Vagina (tissue), 2 donors: ENCODE measurements at regions not wholly inside any gene's neighbourhood (a gene's known extent, or its start where the extent isn't known, plus 50 kb on each side); places are given as distances from the start of the nearest gene placed in this dataset.
A peak's percentile ranks its signal among the peaks of the same experiment; 100 is the strongest.

Source experiments
- DNase-seq, 2 donors: peaks; one replicate each; pipeline ENCODE4 v3.0.0-alpha.2; 2017; ENCODE audit errors: extremely low spot score in 2 of 2
- H3K27ac ChIP-seq: fragments of 200-600 bp; sonication (generic); one replicate; pipeline ENCODE4 v1.5.1; 2019
- H3K27me3 ChIP-seq: fragments of 200-600 bp; sonication (generic); one replicate; pipeline ENCODE4 v1.5.1; 2019
- H3K36me3 ChIP-seq, 2 donors: fragments of 200-600 bp; sonication (generic); one replicate each; pipeline ENCODE4 v1.5.1; 2017 to 2019
- H3K4me1 ChIP-seq: fragments of 200-600 bp; sonication (generic); one replicate; pipeline ENCODE4 v1.5.1; 2019
- H3K4me3 ChIP-seq, 2 donors: fragments of 200-600 bp; sonication (generic); 1 replicate in 1 of 2; 2 replicates in 1 of 2; pipeline ENCODE4 v1.5.1; 2016 to 2019
- H3K9me3 ChIP-seq: fragments of 200-600 bp; sonication (generic); one replicate; pipeline ENCODE4 v1.5.1; 2019
- CTCF ChIP-seq, 3 experiments: fragments of 450-650 bp in 2 of 3; fragments of 200-600 bp in 1 of 3; sonication (generic) in 1 of 3; IDR thresholded peaks; one replicate each; pipeline ENCODE4 v1.5.1; 2017 to 2019; ENCODE audit warnings: antibody characterized with exemption in 3 of 3, mild to moderate bottlenecking in 2 of 3, moderate library complexity in 2 of 3
- POLR2A ChIP-seq, 2 donors: fragments of 450-650 bp; IDR thresholded peaks; one replicate each; pipeline ENCODE4 v1.6.1; 2017; ENCODE audit warnings: antibody characterized with exemption in 2 of 2, mild to moderate bottlenecking in 2 of 2, moderate library complexity in 2 of 2
- POLR2AphosphoS5 ChIP-seq, 2 donors: sonication (generic); formaldehyde crosslinking; IDR thresholded peaks; one replicate each; pipeline ENCODE4 v1.9.0; 2017; ENCODE audit warnings: antibody characterized with exemption in 2 of 2, mild to moderate bottlenecking in 2 of 2, low read depth in 1 of 2; ENCODE audit not compliant: insufficient read depth in 1 of 2
- intact Hi-C: fragments of 100-400 bp; cut with DNase I; formaldehyde crosslinking; loops from one replicate; pipeline ENCODE4 v1.15.1; 2023

GRCh38 chr3:1552831-1553230 is 460.0 kb downstream of the CNTN6 start:
- Histone ChIP-seq H3K4me3 (no peak overlapping the region), H3K36me3 (no peaks in the 10 kb centered on the region), H3K27me3 (no peaks in the 10 kb centered on the region), H3K27ac (no peak overlapping the region), H3K4me1 (no peaks in the 10 kb centered on the region), H3K9me3 (no peaks in the 10 kb centered on the region)
- no peak for DNase-seq
- no peak for TF ChIP-seq POLR2A (IDR thresholded peaks at IDR 0.05)
- no peak for TF ChIP-seq CTCF (IDR thresholded peaks at IDR 0.05)
- no peak for TF ChIP-seq POLR2AphosphoS5 (IDR thresholded peaks at IDR 0.05; ENCODE audit: insufficient read depth in 1 of 2, low read depth in 1 of 2)
- intact Hi-C loops, result no loop called here

GRCh38 chr3:1561427-1561826 is 468.6 kb downstream of the CNTN6 start:
- Histone ChIP-seq H3K4me3 (no peak overlapping the region), H3K27me3 (no peaks in the 10 kb centered on the region), H3K36me3 (no peaks in the 10 kb centered on the region), H3K9me3 (no peaks in the 10 kb centered on the region), H3K4me1 (no peaks in the 10 kb centered on the region), H3K27ac (no peak overlapping the region)
- DNase-seq, result no peak
- TF ChIP-seq POLR2AphosphoS5 (IDR thresholded peaks at IDR 0.05; ENCODE audit: insufficient read depth in 1 of 2, low read depth in 1 of 2) (no peak), POLR2A (IDR thresholded peaks at IDR 0.05) (no peak), CTCF (IDR thresholded peaks at IDR 0.05) (no peak)
- intact Hi-C loops, result no loop called here

GRCh38 chr3:1571736-1572135 is 478.9 kb downstream of the CNTN6 start:
- no peak overlapping the region for H3K4me3 ChIP-seq
- TF ChIP-seq CTCF (IDR thresholded peaks at IDR 0.05), result no peak
- TF ChIP-seq POLR2A (IDR thresholded peaks at IDR 0.05), result no peak
- no peak for TF ChIP-seq POLR2AphosphoS5 (IDR thresholded peaks at IDR 0.05; ENCODE audit: insufficient read depth in 1 of 2, low read depth in 1 of 2)
- H3K36me3 ChIP-seq, result no peaks in the 10 kb centered on the region
- H3K9me3 ChIP-seq, result no peaks in the 10 kb centered on the region
- H3K27ac ChIP-seq, result no peak overlapping the region
- DNase-seq, result no peak
- H3K27me3 ChIP-seq, result no peaks in the 10 kb centered on the region
- intact Hi-C loops, result no loop called here
- no peaks in the 10 kb centered on the region for H3K4me1 ChIP-seq

DNA sequence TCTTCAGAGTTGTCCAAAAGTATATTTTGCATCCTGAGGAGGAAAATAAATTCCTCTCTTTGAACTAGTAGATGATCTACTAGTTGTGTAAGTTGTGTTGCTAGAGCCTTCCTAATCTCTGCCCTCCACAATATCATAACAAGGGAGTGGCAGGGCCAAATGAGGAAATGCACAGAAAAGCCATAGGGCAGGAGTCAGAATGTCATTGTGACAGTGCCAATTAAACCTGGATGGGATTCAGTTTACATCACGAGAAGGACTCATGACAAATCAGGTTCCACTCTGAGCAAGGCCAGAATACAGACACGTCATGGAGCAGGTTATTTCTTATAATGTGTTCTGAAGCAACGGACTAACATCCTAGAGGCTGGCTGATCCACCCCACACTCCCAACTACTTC is 483.2 kb downstream of the CNTN6 start:
- H3K27ac ChIP-seq, result no peak overlapping the region
- H3K4me3 ChIP-seq, result no peak overlapping the region
- H3K27me3 ChIP-seq, result no peaks in the 10 kb centered on the region
- H3K4me1 ChIP-seq, result peaks cover 7% of the 10 kb centered on the region
- intact Hi-C loops, result no loop called here
- H3K9me3 ChIP-seq, result no peaks in the 10 kb centered on the region
- TF ChIP-seq POLR2AphosphoS5 (IDR thresholded peaks at IDR 0.05; ENCODE audit: insufficient read depth in 1 of 2, low read depth in 1 of 2) (no peak), CTCF (IDR thresholded peaks at IDR 0.05) (no peak), POLR2A (IDR thresholded peaks at IDR 0.05) (no peak)
- DNase-seq, result no peak
- no peaks in the 10 kb centered on the region for H3K36me3 ChIP-seq

GRCh38 chr3:1578124-1578806 is 485.4 kb downstream of the CNTN6 start:
- no peaks in the 10 kb centered on the region for H3K27me3 ChIP-seq
- peaks cover 7% of the 10 kb centered on the region for H3K4me1 ChIP-seq
- H3K27ac ChIP-seq, result no peak overlapping the region
- H3K36me3 ChIP-seq, result no peaks in the 10 kb centered on the region
- TF ChIP-seq POLR2AphosphoS5 (IDR thresholded peaks at IDR 0.05; ENCODE audit: insufficient read depth in 1 of 2, low read depth in 1 of 2) (no peak), POLR2A (IDR thresholded peaks at IDR 0.05) (no peak), CTCF (IDR thresholded peaks at IDR 0.05) (no peak)
- DNase-seq, result no peak
- H3K9me3 ChIP-seq, result no peaks in the 10 kb centered on the region
- H3K4me3 ChIP-seq, result peak overlapping the region in 1 of 2 donors; percentile 16
- intact Hi-C loops, result no loop called here
